ENCODE measurements at regions not wholly inside any gene's neighbourhood (a gene's known extent, or its start where the extent isn't known, plus 50 kb on each side); places are given as distances from the start of the nearest gene placed in this dataset.

GRCh38 chr12:125824276-125824675 is 759.0 kb downstream of the AACS start (continued):
- no peak for TF ChIP-seq ASH2L (IDR thresholded peaks at IDR 0.05; ENCODE audit: borderline replicate concordance, low read depth)
- no peak for TF ChIP-seq BCL11A (IDR thresholded peaks at IDR 0.05; ENCODE audit: low read depth, low read length)
- no peak for TF ChIP-seq PRDM15 (CRISPR knock-in tag; IDR thresholded peaks at IDR 0.05)
- no peak for TF ChIP-seq HDAC6 (IDR thresholded peaks at IDR 0.05; ENCODE audit: unreplicated experiment)
- TF ChIP-seq IRF3 (IDR thresholded peaks at IDR 0.05), result no peak
- no peak for TF ChIP-seq BMI1 (IDR thresholded peaks at IDR 0.05; ENCODE audit: borderline replicate concordance)
- TF ChIP-seq CBFB (IDR thresholded peaks at IDR 0.05; ENCODE audit: low read depth), result no peak

GRCh38 chr12:125835852-125836251 is 770.6 kb downstream of the AACS start:
- DNase-seq (ENCODE audit: low read depth, low spot score) (no peak), ATAC-seq (no peak), FAIRE-seq (no peak)
- H4K20me1 ChIP-seq (ENCODE audit: control insufficient read depth, insufficient read depth), result no peaks in the 10 kb centered on the region
- H3K4me3 ChIP-seq, result no peak overlapping the region
- ChIA-PET SMC1A (ENCODE audit: uncharacterized antibody, unreplicated experiment) (no interaction called here), CTCF (no interaction called here), RAD21 (ENCODE audit: unreplicated experiment) (no interaction called here), POLR2A (no interaction called here)
- H3K4me2 ChIP-seq (ENCODE audit: control insufficient read depth, insufficient read depth), result no peak overlapping the region
- no peaks in the 10 kb centered on the region for H3K27me3 ChIP-seq (replicated peaks in 1 of 2; ENCODE audit: control insufficient read depth in 2 of 2, insufficient read depth in 2 of 2, low read length in 1 of 2)
- H3K79me2 ChIP-seq (ENCODE audit: control insufficient read depth, insufficient read depth, low read length), result no peaks in the 10 kb centered on the region
- H2AFZ ChIP-seq (ENCODE audit: control insufficient read depth, low read depth, low read length), result no peak overlapping the region
- no TSS peak for BruUV-seq (replicated peaks)
- H3K9ac ChIP-seq (ENCODE audit: control insufficient read depth, insufficient read depth, low read length), result no peak overlapping the region
- no peaks in the 10 kb centered on the region for H3K4me1 ChIP-seq (ENCODE audit: control insufficient read depth, insufficient read depth, low read length)
- intact Hi-C loops (cut with micrococcal nuclease; ENCODE audit: unreplicated experiment), result no loop called here
- 3% methylated on average over 2 of the region's 2 CpGs for WGBS (ENCODE audit: insufficient coverage, insufficient replicate concordance, low lambda C conversion rate, missing lambda C conversion rate)
- no peak overlapping the region for H3K27ac ChIP-seq (ENCODE audit: control insufficient read depth, insufficient read depth)
- in situ Hi-C loops (cut with MboI), result no loop called here
- H3K9me3 ChIP-seq (replicated peaks; ENCODE audit: control insufficient read depth, insufficient read depth, low read length), result no peaks in the 10 kb centered on the region
- no peaks in the 10 kb centered on the region for H3K36me3 ChIP-seq (ENCODE audit: control insufficient read depth in 2 of 2, insufficient read depth in 2 of 2, low read length in 1 of 2)
- TF ChIP-seq LARP7 (IDR thresholded peaks at IDR 0.05) (no peak), MXI1 (IDR thresholded peaks at IDR 0.05; ENCODE audit: low read depth, low read length) (no peak), BRCA1 (IDR thresholded peaks at IDR 0.05; ENCODE audit: low read depth, low read length) (no peak), ZNF384 (IDR thresholded peaks at IDR 0.05; ENCODE audit: borderline replicate concordance, low read depth, low read length) (no peak), FOXM1 (IDR thresholded peaks at IDR 0.05; ENCODE audit: low read depth, low read length) (no peak), RELA (IDR thresholded peaks at IDR 0.05; ENCODE audit: borderline replicate concordance, partially characterized antibody) (no peak), ATF2 (IDR thresholded peaks at IDR 0.05; ENCODE audit: low read length) (no peak), MYC (IDR thresholded peaks at IDR 0.05; ENCODE audit: insufficient read depth, insufficient read length, insufficient replicate concordance, low read length, severe bottlenecking) (no peak), NFIC (IDR thresholded peaks at IDR 0.05; ENCODE audit: low read depth, low read length) (no peak)
